ENCODE measurements at regions not wholly inside any gene's neighbourhood (a gene's known extent, or its start where the extent isn't known, plus 50 kb on each side); places are given as distances from the start of the nearest gene placed in this dataset.

GRCh38 chr3:135618123-135618522, 347.4 kb upstream of the PPP2R3A start:
- H3K79me2 ChIP-seq (ENCODE audit: insufficient read depth, low read depth, low read length), result no peaks in the 10 kb centered on the region
- ChIA-PET POLR2A (no interaction called here), CTCF (ENCODE audit: unreplicated experiment) (no interaction called here)
- no peak overlapping the region for H3K4me3 ChIP-seq (ENCODE audit: low read depth, low read length, poor library complexity, severe bottlenecking)
- TF ChIP-seq EZH2phosphoT487 (IDR thresholded peaks at IDR 0.05; ENCODE audit: borderline replicate concordance, low read depth, low read length) (no peak), CTCF (conservative IDR thresholded peaks at IDR 0.05; ENCODE audit: low read length) (no peak)
- no peaks in the 10 kb centered on the region for H3K4me1 ChIP-seq (ENCODE audit: insufficient read depth, low read length, poor library complexity, severe bottlenecking)
- no TSS peak for BruUV-seq (replicated peaks)
- no peak overlapping the region for H3K4me2 ChIP-seq (ENCODE audit: low read length)
- intact Hi-C loops (cut with micrococcal nuclease; ENCODE audit: unreplicated experiment), result no loop called here
- no peak overlapping the region for H3K27ac ChIP-seq (ENCODE audit: low read depth, low read length, poor library complexity, severe bottlenecking)
- no peaks in the 10 kb centered on the region for H4K20me1 ChIP-seq (ENCODE audit: insufficient read depth, low read length)
- no peak overlapping the region for H2AFZ ChIP-seq (ENCODE audit: low read length)
- H3K9me3 ChIP-seq (ENCODE audit: low read length), result no peaks in the 10 kb centered on the region
- DNase-seq (ENCODE audit: low spot score), result no peak
- no peaks in the 10 kb centered on the region for H3K36me3 ChIP-seq (ENCODE audit: insufficient read depth, low read length)
- no peaks in the 10 kb centered on the region for H3K9me2 ChIP-seq (ENCODE audit: insufficient read depth, low read length)

GRCh38 chr3:135621184-135621920, 344.2 kb upstream of the PPP2R3A start:
- H3K4me2 ChIP-seq (ENCODE audit: low read length), result no peak overlapping the region
- no peaks in the 10 kb centered on the region for H4K20me1 ChIP-seq (ENCODE audit: insufficient read depth, low read length)
- intact Hi-C loops (cut with micrococcal nuclease; ENCODE audit: unreplicated experiment), result no loop called here
- H3K27ac ChIP-seq (ENCODE audit: low read depth, low read length, poor library complexity, severe bottlenecking), result no peak overlapping the region
- H3K4me1 ChIP-seq (ENCODE audit: insufficient read depth, low read length, poor library complexity, severe bottlenecking), result no peaks in the 10 kb centered on the region
- no peak overlapping the region for H3K4me3 ChIP-seq (ENCODE audit: low read depth, low read length, poor library complexity, severe bottlenecking)
- no peaks in the 10 kb centered on the region for H3K36me3 ChIP-seq (ENCODE audit: insufficient read depth, low read length)
- H3K9me2 ChIP-seq (ENCODE audit: insufficient read depth, low read length), result no peaks in the 10 kb centered on the region
- H3K9me3 ChIP-seq (ENCODE audit: low read length), result no peaks in the 10 kb centered on the region
- H3K79me2 ChIP-seq (ENCODE audit: insufficient read depth, low read depth, low read length), result no peaks in the 10 kb centered on the region
- ChIA-PET POLR2A (no interaction called here), CTCF (ENCODE audit: unreplicated experiment) (no interaction called here)
- no peak overlapping the region for H2AFZ ChIP-seq (ENCODE audit: low read length)
- TF ChIP-seq CTCF (conservative IDR thresholded peaks at IDR 0.05; ENCODE audit: low read length) (no peak), EZH2phosphoT487 (IDR thresholded peaks at IDR 0.05; ENCODE audit: borderline replicate concordance, low read depth, low read length) (no peak)
- BruUV-seq (replicated peaks), result no TSS peak
- DNase-seq (ENCODE audit: low spot score), result no peak

GRCh38 chr3:135622215-135622614, 343.3 kb upstream of the PPP2R3A start:
- H4K20me1 ChIP-seq (ENCODE audit: insufficient read depth, low read length), result no peaks in the 10 kb centered on the region
- H3K9me2 ChIP-seq (ENCODE audit: insufficient read depth, low read length), result no peaks in the 10 kb centered on the region
- no peaks in the 10 kb centered on the region for H3K79me2 ChIP-seq (ENCODE audit: insufficient read depth, low read depth, low read length)
- no peaks in the 10 kb centered on the region for H3K36me3 ChIP-seq (ENCODE audit: insufficient read depth, low read length)
- no peak overlapping the region for H3K4me3 ChIP-seq (ENCODE audit: low read depth, low read length, poor library complexity, severe bottlenecking)
- no peaks in the 10 kb centered on the region for H3K4me1 ChIP-seq (ENCODE audit: insufficient read depth, low read length, poor library complexity, severe bottlenecking)
- H3K4me2 ChIP-seq (ENCODE audit: low read length), result no peak overlapping the region
- POLR2A ChIA-PET, result no interaction called here
- H3K27ac ChIP-seq (ENCODE audit: low read depth, low read length, poor library complexity, severe bottlenecking), result no peak overlapping the region
- no peaks in the 10 kb centered on the region for H3K9me3 ChIP-seq (ENCODE audit: low read length)
- no peak for DNase-seq (ENCODE audit: low spot score)
- intact Hi-C loops (cut with micrococcal nuclease; ENCODE audit: unreplicated experiment), result no loop called here
- no peak for TF ChIP-seq CTCF (conservative IDR thresholded peaks at IDR 0.05; ENCODE audit: low read length)
- TF ChIP-seq EZH2phosphoT487 (IDR thresholded peaks at IDR 0.05; ENCODE audit: borderline replicate concordance, low read depth, low read length), result no peak
- BruUV-seq (replicated peaks), result no TSS peak
- H2AFZ ChIP-seq (ENCODE audit: low read length), result no peak overlapping the region
- CTCF ChIA-PET (ENCODE audit: unreplicated experiment), result no interaction called here

All from OCI-LY7 (cell line).